ENCODE measurements at regions not wholly inside any gene's neighbourhood (a gene's known extent, or its start where the extent isn't known, plus 50 kb on each side); places are given as distances from the start of the nearest gene placed in this dataset.

- Histone ChIP-seq H3K36me3 (ENCODE audit: control insufficient read depth, insufficient read depth, low read length) (no peaks in the 10 kb centered on the region), H3K9me3 (ENCODE audit: control insufficient read depth, low read length) (no peaks in the 10 kb centered on the region), H3K27me3 (ENCODE audit: control insufficient read depth, insufficient read depth, low read length, poor library complexity, severe bottlenecking) (no peaks in the 10 kb centered on the region), H3K9ac (ENCODE audit: extremely low read depth, low read length, poor library complexity, severe bottlenecking) (no peak overlapping the region), H3K4me1 (ENCODE audit: control insufficient read depth, insufficient read depth, low read length) (no peaks in the 10 kb centered on the region), H3K27ac (ENCODE audit: low read depth, low read length) (no peak overlapping the region), H3K4me3 (ENCODE audit: low read length) (no peak overlapping the region)
- no peak for DNase-seq
- 88 to 98% methylated on average over 5 to 6 of the region's 6 CpGs for WGBS, 2 experiments (ENCODE audit: insufficient coverage in 1 of 2, insufficient read length in 1 of 2)
- H3K4me3 Mint-ChIP-seq, result no peak overlapping the region
- H3K36me3 Mint-ChIP-seq (ENCODE audit: low read depth), result no peaks in the 10 kb centered on the region
- no peak overlapping the region for H3K27ac Mint-ChIP-seq
- no peaks in the 10 kb centered on the region for H3K4me1 Mint-ChIP-seq
- H3K27me3 Mint-ChIP-seq (ENCODE audit: insufficient read depth), result no peaks in the 10 kb centered on the region
- TF ChIP-seq CTCF (conservative IDR thresholded peaks at IDR 0.05), result no peak
- no peaks in the 10 kb centered on the region for H3K9me3 Mint-ChIP-seq
Observed at GRCh38 chr14:99009871-99010270, 262.1 kb downstream of the BCL11B start.

GRCh38 chr14:99011385-99011784, 260.6 kb downstream of the BCL11B start:
- Mint-ChIP-seq H3K4me3 (no peak overlapping the region), H3K27ac (no peak overlapping the region), H3K27me3 (ENCODE audit: insufficient read depth) (no peaks in the 10 kb centered on the region), H3K4me1 (no peaks in the 10 kb centered on the region), H3K36me3 (ENCODE audit: low read depth) (no peaks in the 10 kb centered on the region), H3K9me3 (no peaks in the 10 kb centered on the region)
- peaks cover 2% of the 10 kb centered on the region for H3K4me1 ChIP-seq (ENCODE audit: control insufficient read depth, insufficient read depth, low read length)
- TF ChIP-seq CTCF (conservative IDR thresholded peaks at IDR 0.05), result no peak
- no peaks in the 10 kb centered on the region for H3K36me3 ChIP-seq (ENCODE audit: control insufficient read depth, insufficient read depth, low read length)
- no peak overlapping the region for H3K9ac ChIP-seq (ENCODE audit: extremely low read depth, low read length, poor library complexity, severe bottlenecking)
- H3K27me3 ChIP-seq (ENCODE audit: control insufficient read depth, insufficient read depth, low read length, poor library complexity, severe bottlenecking), result no peaks in the 10 kb centered on the region
- WGBS, 2 experiments (ENCODE audit: insufficient coverage in 1 of 2, insufficient read length in 1 of 2), result 96 to 98% methylated on average over 6 of the region's 6 CpGs
- H3K4me3 ChIP-seq (ENCODE audit: low read length), result no peak overlapping the region
- no peak for DNase-seq
- H3K9me3 ChIP-seq (ENCODE audit: control insufficient read depth, low read length), result no peaks in the 10 kb centered on the region
- H3K27ac ChIP-seq (ENCODE audit: low read depth, low read length), result no peak overlapping the region

GRCh38 chr14:99012703-99013102, 259.3 kb downstream of the BCL11B start:
- 94 to 98% methylated on average over 5 to 12 of the region's 12 CpGs for WGBS, 2 experiments (ENCODE audit: insufficient coverage in 1 of 2, insufficient read length in 1 of 2)
- no peaks in the 10 kb centered on the region for H3K36me3 Mint-ChIP-seq (ENCODE audit: low read depth)

More at GRCh38 chr14:99012703-99013102, 259.3 kb downstream of the BCL11B start:
- no peaks in the 10 kb centered on the region for H3K27me3 ChIP-seq (ENCODE audit: control insufficient read depth, insufficient read depth, low read length, poor library complexity, severe bottlenecking)
- no peak for TF ChIP-seq CTCF (conservative IDR thresholded peaks at IDR 0.05)
- no peak overlapping the region for H3K9ac ChIP-seq (ENCODE audit: extremely low read depth, low read length, poor library complexity, severe bottlenecking)
- Mint-ChIP-seq H3K27ac (no peak overlapping the region), H3K4me1 (no peaks in the 10 kb centered on the region), H3K27me3 (ENCODE audit: insufficient read depth) (no peaks in the 10 kb centered on the region), H3K4me3 (no peak overlapping the region), H3K9me3 (no peaks in the 10 kb centered on the region)
- DNase-seq, result no peak
- H3K4me1 ChIP-seq (ENCODE audit: control insufficient read depth, insufficient read depth, low read length), result peaks cover 2% of the 10 kb centered on the region
- H3K4me3 ChIP-seq (ENCODE audit: low read length), result no peak overlapping the region
- no peaks in the 10 kb centered on the region for H3K36me3 ChIP-seq (ENCODE audit: control insufficient read depth, insufficient read depth, low read length)
- H3K9me3 ChIP-seq (ENCODE audit: control insufficient read depth, low read length), result no peaks in the 10 kb centered on the region
- no peak overlapping the region for H3K27ac ChIP-seq (ENCODE audit: low read depth, low read length)

Measured in endodermal cell (in vitro differentiated cells).